Thyroid gland (tissue), 4 donors: ENCODE measurements at regions not wholly inside any gene's neighbourhood (a gene's known extent, or its start where the extent isn't known, plus 50 kb on each side); places are given as distances from the start of the nearest gene placed in this dataset.

Experiments used
- DNase-seq, 2 donors: peaks; one replicate each; pipeline ENCODE4 v3.0.0-alpha.2; 2019
- H3K27ac ChIP-seq, 3 donors: fragments of 200-600 bp; sonication (generic); 1 replicate in 2 of 3; 2 replicates in 1 of 3; pipeline ENCODE4 v1.5.1; 2016 to 2019; ENCODE audit warnings: mild to moderate bottlenecking in 1 of 3, moderate library complexity in 1 of 3
- H3K27me3 ChIP-seq: fragments of 200-600 bp; sonication (generic); one replicate; pipeline ENCODE4 v1.5.1; 2019
- H3K36me3 ChIP-seq, 2 donors: fragments of 200-600 bp; sonication (generic); one replicate each; pipeline ENCODE4 v1.5.1; 2016 to 2019
- H3K4me1 ChIP-seq, 2 donors: fragments of 200-600 bp; sonication (generic); one replicate each; pipeline ENCODE4 v1.5.1; 2017 to 2019
- H3K4me3 ChIP-seq, 3 donors: fragments of 200-600 bp; sonication (generic); replicated peaks in 1 of 3; 1 replicate in 2 of 3; 2 replicates in 1 of 3; pipeline ENCODE4 v1.5.1; 2016; ENCODE audit warnings: mild to moderate bottlenecking in 1 of 3
- H3K9me3 ChIP-seq: fragments of 200-600 bp; sonication (generic); one replicate; pipeline ENCODE4 v1.5.1; 2017
- POLR2A ChIP-seq, 2 donors: fragments of 450-650 bp; IDR thresholded peaks; one replicate each; pipeline ENCODE4 v1.6.1; 2017; ENCODE audit warnings: antibody characterized with exemption in 2 of 2, mild to moderate bottlenecking in 2 of 2, moderate library complexity in 1 of 2
- WGBS, 2 donors: methylation state at CpG; one replicate each; pipeline ENCODE4 v1.1.5; 2017; 5-methylcytosine and 5-hydroxymethylcytosine counted together
- intact Hi-C: fragments of 100-400 bp; cut with DNase I; formaldehyde crosslinking; loops from one replicate; pipeline ENCODE4 v1.15.1; 2023
- TF ChIP-seq, protein P1 (sequence below), 6 experiments: fragments of 200-600 bp in 3 of 6; fragments of 450-650 bp in 3 of 6; sonication (generic) in 3 of 6; IDR thresholded peaks; one replicate each; pipeline ENCODE4 v1.5.1; 2016 to 2019; ENCODE audit warnings: antibody characterized with exemption in 6 of 6, mild to moderate bottlenecking in 2 of 6, inconsistent platforms in 1 of 6, moderate library complexity in 1 of 6

- intact Hi-C loops = no loop called here
- Histone ChIP-seq H3K9me3 (no peaks in the 10 kb centered on the region), H3K4me3 (no peak overlapping the region), H3K36me3 (no peaks in the 10 kb centered on the region), H3K27ac (no peak overlapping the region), H3K27me3 (no peaks in the 10 kb centered on the region), H3K4me1 (no peaks in the 10 kb centered on the region)
- WGBS, 2 donors = 75 to 83% methylated on average over 4 to 7 of the region's 7 CpGs
- TF ChIP-seq, protein P1, sequence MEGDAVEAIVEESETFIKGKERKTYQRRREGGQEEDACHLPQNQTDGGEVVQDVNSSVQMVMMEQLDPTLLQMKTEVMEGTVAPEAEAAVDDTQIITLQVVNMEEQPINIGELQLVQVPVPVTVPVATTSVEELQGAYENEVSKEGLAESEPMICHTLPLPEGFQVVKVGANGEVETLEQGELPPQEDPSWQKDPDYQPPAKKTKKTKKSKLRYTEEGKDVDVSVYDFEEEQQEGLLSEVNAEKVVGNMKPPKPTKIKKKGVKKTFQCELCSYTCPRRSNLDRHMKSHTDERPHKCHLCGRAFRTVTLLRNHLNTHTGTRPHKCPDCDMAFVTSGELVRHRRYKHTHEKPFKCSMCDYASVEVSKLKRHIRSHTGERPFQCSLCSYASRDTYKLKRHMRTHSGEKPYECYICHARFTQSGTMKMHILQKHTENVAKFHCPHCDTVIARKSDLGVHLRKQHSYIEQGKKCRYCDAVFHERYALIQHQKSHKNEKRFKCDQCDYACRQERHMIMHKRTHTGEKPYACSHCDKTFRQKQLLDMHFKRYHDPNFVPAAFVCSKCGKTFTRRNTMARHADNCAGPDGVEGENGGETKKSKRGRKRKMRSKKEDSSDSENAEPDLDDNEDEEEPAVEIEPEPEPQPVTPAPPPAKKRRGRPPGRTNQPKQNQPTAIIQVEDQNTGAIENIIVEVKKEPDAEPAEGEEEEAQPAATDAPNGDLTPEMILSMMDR (IDR thresholded peaks at IDR 0.05) = no peak
- no peak for TF ChIP-seq POLR2A (IDR thresholded peaks at IDR 0.05)
- DNase-seq = no peak
Measured at GRCh38 chr1:37097731-37098130, 63.4 kb upstream of the GRIK3 start.

GRCh38 chr1:37098237-37098636 lies 63.9 kb upstream of the GRIK3 start:
- no peaks in the 10 kb centered on the region for H3K27me3 ChIP-seq
- intact Hi-C loops = no loop called here
- TF ChIP-seq, protein P1 (IDR thresholded peaks at IDR 0.05) = no peak
- no peak for TF ChIP-seq POLR2A (IDR thresholded peaks at IDR 0.05)

DNA sequence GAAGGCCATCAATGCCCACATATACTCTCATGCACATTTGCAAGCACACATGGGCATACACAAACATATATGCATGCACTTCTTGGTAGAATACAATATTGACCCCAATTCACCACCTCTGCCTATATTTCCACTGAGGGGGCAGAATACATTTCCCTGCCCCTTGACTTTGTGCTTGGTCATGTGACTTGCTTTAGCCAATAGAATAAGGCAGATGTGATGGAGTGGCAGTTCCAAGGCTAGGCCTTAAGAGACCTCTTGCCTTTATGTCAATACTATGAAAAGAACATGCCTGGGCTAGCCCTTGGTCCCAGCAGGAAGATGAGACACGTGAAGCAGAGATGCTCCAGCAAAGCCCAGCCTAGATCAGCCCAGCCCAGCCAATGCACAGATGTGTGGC lies 66.0 kb upstream of the GRIK3 start:
- Histone ChIP-seq H3K4me3 (no peak overlapping the region), H3K36me3 (no peaks in the 10 kb centered on the region), H3K4me1 (no peaks in the 10 kb centered on the region), H3K9me3 (no peaks in the 10 kb centered on the region), H3K27ac (no peak overlapping the region), H3K27me3 (no peaks in the 10 kb centered on the region)
- TF ChIP-seq, protein P1 (IDR thresholded peaks at IDR 0.05) = no peak
- no peak for TF ChIP-seq POLR2A (IDR thresholded peaks at IDR 0.05)
- WGBS, 2 donors = 29 to 42% methylated on average over 1 of the region's 1 CpG
- DNase-seq = no peak
- intact Hi-C loops = no loop called here

More at GRCh38 chr1:37098237-37098636, 63.9 kb upstream of the GRIK3 start:
- Histone ChIP-seq H3K36me3 (no peaks in the 10 kb centered on the region), H3K9me3 (no peaks in the 10 kb centered on the region), H3K4me1 (no peaks in the 10 kb centered on the region), H3K4me3 (no peak overlapping the region), H3K27ac (no peak overlapping the region)
- DNase-seq = no peak

DNA sequence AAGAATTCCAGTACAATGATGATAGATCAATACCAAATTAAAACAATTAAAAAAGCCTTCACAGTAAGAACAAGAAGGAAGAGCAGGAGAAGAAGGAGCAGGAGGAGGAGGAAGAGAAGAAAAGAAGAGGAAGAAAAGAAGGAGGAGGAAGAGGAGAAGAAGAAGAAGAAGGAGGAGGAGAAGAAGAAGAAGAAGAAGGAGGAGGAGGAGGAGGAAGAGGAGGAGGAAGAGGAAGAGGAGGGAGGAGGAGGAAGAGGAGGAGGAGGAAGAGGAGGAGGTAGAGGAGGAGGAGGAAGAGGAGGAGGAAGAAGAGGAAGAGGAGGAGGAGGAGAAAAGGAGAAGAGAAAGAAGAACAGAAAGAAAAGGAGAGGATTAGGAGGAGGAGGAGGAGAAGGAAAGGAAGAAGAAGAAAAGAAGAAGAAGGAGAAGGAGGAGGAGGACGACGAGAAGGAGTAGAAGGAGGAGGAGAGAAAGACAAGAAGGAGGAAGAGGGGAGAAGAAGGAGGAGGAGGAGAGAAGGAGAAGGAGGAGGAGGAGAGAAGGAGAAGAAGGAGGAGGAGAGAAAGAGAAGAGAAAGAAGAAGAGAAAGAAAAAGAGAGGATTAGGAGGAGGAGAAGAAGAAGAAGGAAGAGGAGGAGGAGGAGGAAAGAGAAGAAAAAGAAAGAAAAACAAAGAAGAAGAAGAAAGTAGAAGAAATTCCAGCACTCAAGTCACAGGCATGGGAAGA lies 68.5 kb upstream of the GRIK3 start:
- no peak overlapping the region for H3K27ac ChIP-seq
- intact Hi-C loops = no loop called here

DNA sequence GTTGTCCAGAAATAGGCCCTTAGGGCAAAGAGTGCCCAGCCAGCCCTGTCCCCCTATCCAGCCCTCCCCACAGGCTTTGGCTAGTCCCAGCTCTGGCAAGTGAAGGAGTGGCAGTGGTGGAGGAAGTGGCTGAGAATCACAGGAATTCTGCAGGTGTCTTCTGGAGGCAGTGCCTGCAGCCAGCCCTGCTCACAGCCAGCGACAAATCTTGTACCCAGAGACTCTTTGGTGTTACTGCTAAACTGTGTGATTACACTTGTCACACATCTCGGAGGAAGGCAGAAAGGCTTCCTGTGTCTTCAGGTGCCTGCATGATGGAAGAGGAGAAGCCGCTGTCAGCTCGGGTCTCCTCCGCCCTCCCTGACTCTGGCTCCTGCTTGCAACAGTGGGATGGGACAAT lies 71.6 kb upstream of the GRIK3 start:
- H3K27me3 ChIP-seq = no peaks in the 10 kb centered on the region
- no peak for DNase-seq
- no peak overlapping the region for H3K27ac ChIP-seq
- TF ChIP-seq, protein P1 (IDR thresholded peaks at IDR 0.05) = no peak
- TF ChIP-seq POLR2A (IDR thresholded peaks at IDR 0.05) = no peak
- no peak overlapping the region for H3K4me3 ChIP-seq
- intact Hi-C loops = no loop called here
- 58 to 67% methylated on average over 4 to 5 of the region's 5 CpGs for WGBS, 2 donors
- H3K4me1 ChIP-seq = no peaks in the 10 kb centered on the region
- no peaks in the 10 kb centered on the region for H3K9me3 ChIP-seq
- no peaks in the 10 kb centered on the region for H3K36me3 ChIP-seq

More for the DNA sequence above, 68.5 kb upstream of the GRIK3 start:
- TF ChIP-seq POLR2A (IDR thresholded peaks at IDR 0.05) = no peak
- TF ChIP-seq, protein P1 (IDR thresholded peaks at IDR 0.05) = no peak
- no peak for DNase-seq
- H3K36me3 ChIP-seq = no peaks in the 10 kb centered on the region
- H3K4me1 ChIP-seq = no peaks in the 10 kb centered on the region
- H3K4me3 ChIP-seq = no peak overlapping the region
- H3K9me3 ChIP-seq = no peaks in the 10 kb centered on the region
- 71 to 82% methylated on average over 2 of the region's 2 CpGs for WGBS, 2 donors
- H3K27me3 ChIP-seq = no peaks in the 10 kb centered on the region
